ENCODE measurements at regions not wholly inside any gene's neighbourhood (a gene's known extent, or its start where the extent isn't known, plus 50 kb on each side); places are given as distances from the start of the nearest gene placed in this dataset.
"Not testable (repeated sequence)": the region's sequence is repeated elsewhere in the genome, so short reads cannot be mapped to it uniquely, and the experiment has no call there.

DNA sequence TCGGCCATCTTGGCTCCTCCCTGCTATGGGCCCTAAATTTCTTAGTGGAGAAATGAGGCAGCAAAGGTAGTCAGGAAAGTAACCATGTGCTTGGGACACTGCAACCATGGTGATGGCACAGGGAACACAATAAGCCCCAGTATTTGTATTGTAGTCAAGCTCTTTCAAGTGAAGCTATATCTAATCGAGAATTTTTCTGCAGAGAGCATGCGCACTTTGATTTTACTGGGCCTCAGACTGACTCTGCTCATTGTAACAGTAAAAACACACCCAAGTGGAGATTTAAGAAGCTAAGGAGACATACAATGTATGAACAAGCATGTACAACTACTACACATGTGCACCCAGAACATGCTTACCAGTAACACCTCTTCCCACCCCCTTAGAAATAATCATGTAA is 67.3 kb upstream of the TMEM229A start:
- H3K9me3 ChIP-seq = peaks cover 9% of the 10 kb centered on the region
- H3K36me3 ChIP-seq = no peaks in the 10 kb centered on the region
- whole genome bisulfite sequencing = 98% methylated on average over 3 of the region's 3 CpGs
- no peak for DNase-seq (ENCODE audit: low spot score in 2 of 2)
- no peak overlapping the region for H3K4me3 ChIP-seq
- H3K27me3 ChIP-seq = no peaks in the 10 kb centered on the region
- no peaks in the 10 kb centered on the region for H3K4me1 ChIP-seq
- H3K27ac ChIP-seq = no peak overlapping the region
- TF ChIP-seq POLR2AphosphoS5 (IDR thresholded peaks at IDR 0.05) (no peak), EP300 (IDR thresholded peaks at IDR 0.05) (no peak), POLR2A (IDR thresholded peaks at IDR 0.05) (no peak)
- TF ChIP-seq, protein P1, sequence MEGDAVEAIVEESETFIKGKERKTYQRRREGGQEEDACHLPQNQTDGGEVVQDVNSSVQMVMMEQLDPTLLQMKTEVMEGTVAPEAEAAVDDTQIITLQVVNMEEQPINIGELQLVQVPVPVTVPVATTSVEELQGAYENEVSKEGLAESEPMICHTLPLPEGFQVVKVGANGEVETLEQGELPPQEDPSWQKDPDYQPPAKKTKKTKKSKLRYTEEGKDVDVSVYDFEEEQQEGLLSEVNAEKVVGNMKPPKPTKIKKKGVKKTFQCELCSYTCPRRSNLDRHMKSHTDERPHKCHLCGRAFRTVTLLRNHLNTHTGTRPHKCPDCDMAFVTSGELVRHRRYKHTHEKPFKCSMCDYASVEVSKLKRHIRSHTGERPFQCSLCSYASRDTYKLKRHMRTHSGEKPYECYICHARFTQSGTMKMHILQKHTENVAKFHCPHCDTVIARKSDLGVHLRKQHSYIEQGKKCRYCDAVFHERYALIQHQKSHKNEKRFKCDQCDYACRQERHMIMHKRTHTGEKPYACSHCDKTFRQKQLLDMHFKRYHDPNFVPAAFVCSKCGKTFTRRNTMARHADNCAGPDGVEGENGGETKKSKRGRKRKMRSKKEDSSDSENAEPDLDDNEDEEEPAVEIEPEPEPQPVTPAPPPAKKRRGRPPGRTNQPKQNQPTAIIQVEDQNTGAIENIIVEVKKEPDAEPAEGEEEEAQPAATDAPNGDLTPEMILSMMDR (IDR thresholded peaks at IDR 0.05) = no peak

- WGBS = 83% methylated on average over 2 of the region's 10 CpGs
- not testable (repeated sequence) for H3K9me3 ChIP-seq
These were observed 66.7 kb upstream of the TMEM229A start for GRCh38 chr7:124099585-124099984.

DNA sequence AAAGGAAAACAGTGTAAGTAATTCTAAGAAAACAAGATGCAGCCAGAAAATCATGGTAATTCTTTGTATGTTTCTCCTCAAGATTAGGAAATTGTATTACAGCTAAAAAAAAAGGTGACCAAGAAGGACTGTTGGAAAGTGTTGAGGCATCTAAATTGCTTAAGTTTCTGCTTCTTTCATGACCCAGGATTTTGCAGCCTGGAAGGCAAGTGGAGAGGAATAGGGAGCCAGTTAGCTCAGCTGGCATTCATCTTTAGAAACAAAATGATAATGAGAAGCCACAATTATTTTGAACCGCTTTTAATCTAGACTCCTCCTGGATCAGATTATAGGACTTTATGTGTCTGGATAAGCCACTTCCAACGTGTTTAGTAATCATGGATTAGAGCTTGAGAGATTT is 56.8 kb upstream of the TMEM229A start:
- Histone ChIP-seq H3K36me3 (no peaks in the 10 kb centered on the region), H3K27me3 (no peaks in the 10 kb centered on the region), H3K27ac (no peak overlapping the region), H3K4me1 (no peaks in the 10 kb centered on the region), H3K4me3 (no peak overlapping the region), H3K9me3 (no peaks in the 10 kb centered on the region)
- WGBS = 50% methylated on average over 2 of the region's 2 CpGs
- no peak for DNase-seq (ENCODE audit: low spot score in 2 of 2)
- TF ChIP-seq POLR2A (IDR thresholded peaks at IDR 0.05) (no peak), EP300 (IDR thresholded peaks at IDR 0.05) (no peak), POLR2AphosphoS5 (IDR thresholded peaks at IDR 0.05) (no peak)
- TF ChIP-seq, protein P1 (IDR thresholded peaks at IDR 0.05) = no peak

More at GRCh38 chr7:124099585-124099984, 66.7 kb upstream of the TMEM229A start:
- not testable (repeated sequence) for H3K36me3 ChIP-seq; DNase-seq (ENCODE audit: low spot score in 2 of 2); H3K27ac ChIP-seq; H3K27me3 ChIP-seq; H3K4me1 ChIP-seq; H3K4me3 ChIP-seq

GRCh38 chr7:124088590-124088989 is 55.7 kb upstream of the TMEM229A start:
- Histone ChIP-seq H3K36me3 (no peaks in the 10 kb centered on the region), H3K4me1 (no peaks in the 10 kb centered on the region), H3K27ac (no peak overlapping the region), H3K4me3 (no peak overlapping the region), H3K9me3 (no peaks in the 10 kb centered on the region), H3K27me3 (no peaks in the 10 kb centered on the region)
- TF ChIP-seq EP300 (IDR thresholded peaks at IDR 0.05) (no peak), POLR2AphosphoS5 (IDR thresholded peaks at IDR 0.05) (no peak), POLR2A (IDR thresholded peaks at IDR 0.05) (no peak)
- TF ChIP-seq, protein P1 (IDR thresholded peaks at IDR 0.05) = no peak
- 53% methylated on average over 1 of the region's 1 CpG for WGBS
- DNase-seq (ENCODE audit: low spot score in 2 of 2) = no peak

GRCh38 chr7:124086843-124087242 is 54.0 kb upstream of the TMEM229A start:
- WGBS = 76% methylated on average over 2 of the region's 2 CpGs
- no peaks in the 10 kb centered on the region for H3K9me3 ChIP-seq
- H3K27ac ChIP-seq = no peak overlapping the region
- H3K36me3 ChIP-seq = no peaks in the 10 kb centered on the region
- H3K4me1 ChIP-seq = no peaks in the 10 kb centered on the region
- H3K27me3 ChIP-seq = no peaks in the 10 kb centered on the region
- H3K4me3 ChIP-seq = no peak overlapping the region
- no peak for TF ChIP-seq POLR2A (IDR thresholded peaks at IDR 0.05)
- TF ChIP-seq, protein P1 (IDR thresholded peaks at IDR 0.05) = no peak
- DNase-seq (ENCODE audit: low spot score in 2 of 2) = no peak

GRCh38 chr7:124085179-124085578 is 52.3 kb upstream of the TMEM229A start:
- 25% methylated on average over 4 of the region's 4 CpGs for WGBS
- no peak for DNase-seq (ENCODE audit: low spot score in 2 of 2)
- Histone ChIP-seq H3K4me1 (no peaks in the 10 kb centered on the region), H3K27ac (no peak overlapping the region), H3K36me3 (no peaks in the 10 kb centered on the region), H3K4me3 (no peak overlapping the region), H3K9me3 (no peaks in the 10 kb centered on the region), H3K27me3 (no peaks in the 10 kb centered on the region)
- TF ChIP-seq EP300 (IDR thresholded peaks at IDR 0.05) (no peak), POLR2AphosphoS5 (IDR thresholded peaks at IDR 0.05) (no peak)

Measured in suprapubic skin (tissue), 4 donors.